ENCODE measurements at regions not wholly inside any gene's neighbourhood (a gene's known extent, or its start where the extent isn't known, plus 50 kb on each side); places are given as distances from the start of the nearest gene placed in this dataset.

DNA sequence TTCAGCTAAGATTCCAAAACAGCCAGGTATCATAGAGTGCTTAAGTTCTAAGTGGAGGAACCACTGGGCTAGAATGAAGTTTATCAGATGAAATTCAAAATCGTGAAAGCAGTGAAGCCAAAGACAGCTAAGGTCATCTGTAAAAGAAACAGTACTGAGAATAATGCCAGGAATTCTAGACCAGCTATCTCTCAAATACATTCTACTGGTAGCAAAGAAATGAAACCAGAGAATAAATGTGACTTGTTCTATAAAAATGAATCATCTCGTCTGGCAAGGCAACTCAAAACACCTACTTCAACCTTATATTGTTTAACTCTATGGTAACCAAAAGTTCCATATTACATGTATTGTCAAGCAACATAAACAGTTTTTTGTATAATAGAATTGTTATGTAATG is 51.3 kb upstream of the RGMB start:
- TF ChIP-seq, protein P1, sequence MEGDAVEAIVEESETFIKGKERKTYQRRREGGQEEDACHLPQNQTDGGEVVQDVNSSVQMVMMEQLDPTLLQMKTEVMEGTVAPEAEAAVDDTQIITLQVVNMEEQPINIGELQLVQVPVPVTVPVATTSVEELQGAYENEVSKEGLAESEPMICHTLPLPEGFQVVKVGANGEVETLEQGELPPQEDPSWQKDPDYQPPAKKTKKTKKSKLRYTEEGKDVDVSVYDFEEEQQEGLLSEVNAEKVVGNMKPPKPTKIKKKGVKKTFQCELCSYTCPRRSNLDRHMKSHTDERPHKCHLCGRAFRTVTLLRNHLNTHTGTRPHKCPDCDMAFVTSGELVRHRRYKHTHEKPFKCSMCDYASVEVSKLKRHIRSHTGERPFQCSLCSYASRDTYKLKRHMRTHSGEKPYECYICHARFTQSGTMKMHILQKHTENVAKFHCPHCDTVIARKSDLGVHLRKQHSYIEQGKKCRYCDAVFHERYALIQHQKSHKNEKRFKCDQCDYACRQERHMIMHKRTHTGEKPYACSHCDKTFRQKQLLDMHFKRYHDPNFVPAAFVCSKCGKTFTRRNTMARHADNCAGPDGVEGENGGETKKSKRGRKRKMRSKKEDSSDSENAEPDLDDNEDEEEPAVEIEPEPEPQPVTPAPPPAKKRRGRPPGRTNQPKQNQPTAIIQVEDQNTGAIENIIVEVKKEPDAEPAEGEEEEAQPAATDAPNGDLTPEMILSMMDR (IDR thresholded peaks at IDR 0.05) = no peak
- no peak for TF ChIP-seq EZH2 (IDR thresholded peaks at IDR 0.05; ENCODE audit: borderline replicate concordance, insufficient read depth, low read depth, low read length, poor library complexity, severe bottlenecking)
